ENCODE measurements at regions not wholly inside any gene's neighbourhood (a gene's known extent, or its start where the extent isn't known, plus 50 kb on each side); places are given as distances from the start of the nearest gene placed in this dataset.

DNA sequence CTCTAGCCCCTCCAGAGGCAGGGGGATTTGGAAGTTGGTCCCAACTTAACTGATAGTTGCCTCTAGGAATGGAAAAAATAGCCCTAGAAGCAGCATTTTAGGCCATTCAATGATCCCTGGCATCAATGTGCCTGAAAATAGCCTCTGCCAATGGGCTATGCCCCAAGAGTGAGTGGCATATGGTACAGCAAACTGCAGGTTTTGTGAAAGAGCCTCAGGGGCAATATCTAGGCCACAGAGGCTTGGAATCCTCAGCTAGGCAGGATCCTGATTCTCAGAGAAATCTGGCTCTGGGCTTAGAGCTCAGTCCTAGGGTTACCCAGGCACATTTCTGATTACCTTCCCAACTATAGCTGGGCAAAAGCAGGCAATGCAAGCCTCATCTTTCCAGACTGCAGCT is 104.4 kb upstream of the MOCS1 start:
- ChIA-PET POLR2A (ENCODE audit: unreplicated experiment) (no interaction called here), CTCF (no interaction called here)
- Histone ChIP-seq H4K8ac (ENCODE audit: low read depth in 2 of 2, low read length in 2 of 2) (no peak overlapping the region), H3K4me1 (ENCODE audit: control insufficient read depth, insufficient read depth, low read length) (no peaks in the 10 kb centered on the region), H3K23ac (ENCODE audit: low read depth, low read length) (no peak overlapping the region), H3K79me1 (ENCODE audit: low read depth in 1 of 2, low read length in 2 of 2) (no peaks in the 10 kb centered on the region), H4K91ac (ENCODE audit: insufficient read depth, low read depth, low read length) (no peak overlapping the region), H3K9me1 (ENCODE audit: insufficient read depth, low read length) (no peaks in the 10 kb centered on the region), H3K4ac (ENCODE audit: low read depth, low read length) (no peak overlapping the region), H3K36me3 (ENCODE audit: control insufficient read depth, insufficient read depth, low read length) (no peaks in the 10 kb centered on the region), H4K20me1 (ENCODE audit: insufficient read depth, low read length) (no peaks in the 10 kb centered on the region), H2BK15ac (ENCODE audit: low read depth, low read length) (no peak overlapping the region), H3K9me3 (ENCODE audit: control insufficient read depth, insufficient read depth, low read length) (no peaks in the 10 kb centered on the region), H3K4me3 (ENCODE audit: insufficient read depth, low read depth, low read length) (no peak overlapping the region), H3K14ac (replicated peaks; ENCODE audit: low read depth, low read length) (no peak overlapping the region), H2BK120ac (ENCODE audit: low read depth, low read length) (no peak overlapping the region), H3K27me3 (ENCODE audit: control insufficient read depth, insufficient read depth, low read length) (no peaks in the 10 kb centered on the region), H4K5ac (ENCODE audit: low read depth, low read length) (no peak overlapping the region), H2AK5ac (ENCODE audit: low read depth, low read length) (no peak overlapping the region), H3K4me2 (ENCODE audit: low read depth, low read length) (no peak overlapping the region), H3K56ac (ENCODE audit: extremely low read depth, insufficient read depth, low read length) (no peak overlapping the region), H3K9ac (ENCODE audit: low read depth, low read length) (no peak overlapping the region), H3K18ac (ENCODE audit: low read depth, low read length) (no peak overlapping the region), H2AFZ (replicated peaks; ENCODE audit: low read length, poor library complexity) (no peak overlapping the region), H3K27ac (ENCODE audit: insufficient read depth, low read length) (no peak overlapping the region), H2BK20ac (ENCODE audit: low read depth, low read length) (no peak overlapping the region), H2AK9ac (replicated peaks; ENCODE audit: low read depth, low read length, poor library complexity) (no peak overlapping the region), H2BK5ac (ENCODE audit: low read depth, low read length, poor library complexity, severe bottlenecking) (no peak overlapping the region)
- intact Hi-C loops (cut with micrococcal nuclease) = no loop called here
- ATAC-seq (ENCODE audit: low read depth) (no peak), DNase-seq (no peak)
- BruUV-seq (replicated peaks) = no TSS peak
- in situ Hi-C loops (cut with MboI; ENCODE audit: low sequenced_read_pairs) = no loop called here
- dilution Hi-C loops (cut with HindIII; ENCODE audit: low sequenced_read_pairs, unreplicated experiment) = no loop called here
- TF ChIP-seq, protein P1, sequence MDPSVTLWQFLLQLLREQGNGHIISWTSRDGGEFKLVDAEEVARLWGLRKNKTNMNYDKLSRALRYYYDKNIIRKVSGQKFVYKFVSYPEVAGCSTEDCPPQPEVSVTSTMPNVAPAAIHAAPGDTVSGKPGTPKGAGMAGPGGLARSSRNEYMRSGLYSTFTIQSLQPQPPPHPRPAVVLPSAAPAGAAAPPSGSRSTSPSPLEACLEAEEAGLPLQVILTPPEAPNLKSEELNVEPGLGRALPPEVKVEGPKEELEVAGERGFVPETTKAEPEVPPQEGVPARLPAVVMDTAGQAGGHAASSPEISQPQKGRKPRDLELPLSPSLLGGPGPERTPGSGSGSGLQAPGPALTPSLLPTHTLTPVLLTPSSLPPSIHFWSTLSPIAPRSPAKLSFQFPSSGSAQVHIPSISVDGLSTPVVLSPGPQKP (IDR thresholded peaks at IDR 0.05; ENCODE audit: borderline replicate concordance, low read depth, low read length) = no peak
- no peak for TF ChIP-seq POLR2A (IDR thresholded peaks at IDR 0.05; ENCODE audit: low read depth, low read length)
- no peak for TF ChIP-seq SMC3 (IDR thresholded peaks at IDR 0.05; ENCODE audit: low read depth, low read length)
- no peak for TF ChIP-seq RCOR1 (IDR thresholded peaks at IDR 0.05; ENCODE audit: insufficient replicate concordance, low read length)
- TF ChIP-seq RFX5 (IDR thresholded peaks at IDR 0.05; ENCODE audit: low read depth, low read length) = no peak
- no peak for TF ChIP-seq CHD1 (IDR thresholded peaks at IDR 0.05; ENCODE audit: low read depth, low read length)
- no peak for TF ChIP-seq CEBPB (IDR thresholded peaks at IDR 0.05; ENCODE audit: low read depth, low read length)
- TF ChIP-seq NFE2L2 (IDR thresholded peaks at IDR 0.05; ENCODE audit: low read depth, low read length) = no peak
- no peak for TF ChIP-seq RAD21 (IDR thresholded peaks at IDR 0.05; ENCODE audit: low read length)
- TF ChIP-seq MAZ (IDR thresholded peaks at IDR 0.05; ENCODE audit: borderline replicate concordance, low read depth, low read length) = no peak
- TF ChIP-seq, protein P2, sequence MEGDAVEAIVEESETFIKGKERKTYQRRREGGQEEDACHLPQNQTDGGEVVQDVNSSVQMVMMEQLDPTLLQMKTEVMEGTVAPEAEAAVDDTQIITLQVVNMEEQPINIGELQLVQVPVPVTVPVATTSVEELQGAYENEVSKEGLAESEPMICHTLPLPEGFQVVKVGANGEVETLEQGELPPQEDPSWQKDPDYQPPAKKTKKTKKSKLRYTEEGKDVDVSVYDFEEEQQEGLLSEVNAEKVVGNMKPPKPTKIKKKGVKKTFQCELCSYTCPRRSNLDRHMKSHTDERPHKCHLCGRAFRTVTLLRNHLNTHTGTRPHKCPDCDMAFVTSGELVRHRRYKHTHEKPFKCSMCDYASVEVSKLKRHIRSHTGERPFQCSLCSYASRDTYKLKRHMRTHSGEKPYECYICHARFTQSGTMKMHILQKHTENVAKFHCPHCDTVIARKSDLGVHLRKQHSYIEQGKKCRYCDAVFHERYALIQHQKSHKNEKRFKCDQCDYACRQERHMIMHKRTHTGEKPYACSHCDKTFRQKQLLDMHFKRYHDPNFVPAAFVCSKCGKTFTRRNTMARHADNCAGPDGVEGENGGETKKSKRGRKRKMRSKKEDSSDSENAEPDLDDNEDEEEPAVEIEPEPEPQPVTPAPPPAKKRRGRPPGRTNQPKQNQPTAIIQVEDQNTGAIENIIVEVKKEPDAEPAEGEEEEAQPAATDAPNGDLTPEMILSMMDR (conservative IDR thresholded peaks at IDR 0.05; ENCODE audit: low read depth, low read length) = no peak
- no peak for TF ChIP-seq MXI1 (IDR thresholded peaks at IDR 0.05; ENCODE audit: borderline replicate concordance, low read depth, low read length)
- TF ChIP-seq MAFK (IDR thresholded peaks at IDR 0.05; ENCODE audit: low read depth, low read length) = no peak
- TF ChIP-seq FOS (IDR thresholded peaks at IDR 0.05; ENCODE audit: low read depth, low read length) = no peak
- no peak for TF ChIP-seq USF2 (IDR thresholded peaks at IDR 0.05; ENCODE audit: low read depth, low read length)
- no peak for TF ChIP-seq BHLHE40 (IDR thresholded peaks at IDR 0.05; ENCODE audit: low read depth, low read length)

Measured in IMR-90 (cell line).